ENCODE measurements at regions not wholly inside any gene's neighbourhood (a gene's known extent, or its start where the extent isn't known, plus 50 kb on each side); places are given as distances from the start of the nearest gene placed in this dataset.

- H3K36me3 ChIP-seq: no peaks in the 10 kb centered on the region
- no peaks in the 10 kb centered on the region for H3K27me3 ChIP-seq (ENCODE audit: low read depth)
- DNase-seq: no peak
- H3K4me3 ChIP-seq: no peak overlapping the region
- ATAC-seq: no peak
- no peak overlapping the region for H3K27ac ChIP-seq
- H3K4me1 ChIP-seq: peaks cover 42% of the 10 kb centered on the region
- no peaks in the 10 kb centered on the region for H3K9me3 ChIP-seq
- no peak for TF ChIP-seq CTCF (IDR thresholded peaks at IDR 0.05)
- intact Hi-C loops (cut with DNase I): no loop called here
These were observed 230.3 kb upstream of the IRF2BP2 start for GRCh38 chr1:234840253-234840652.

GRCh38 chr1:234839663-234840062, 229.7 kb upstream of the IRF2BP2 start:
- Histone ChIP-seq H3K4me1 (peaks cover 36% of the 10 kb centered on the region), H3K27ac (no peak overlapping the region), H3K27me3 (ENCODE audit: low read depth) (no peaks in the 10 kb centered on the region), H3K4me3 (no peak overlapping the region), H3K9me3 (no peaks in the 10 kb centered on the region), H3K36me3 (no peaks in the 10 kb centered on the region)
- intact Hi-C loops (cut with DNase I): no loop called here
- DNase-seq (no peak), ATAC-seq (no peak)
- TF ChIP-seq CTCF (IDR thresholded peaks at IDR 0.05): no peak

- Histone ChIP-seq H3K9me3 (no peaks in the 10 kb centered on the region), H3K4me1 (peaks cover 28% of the 10 kb centered on the region), H3K27me3 (ENCODE audit: low read depth) (no peaks in the 10 kb centered on the region), H3K36me3 (no peaks in the 10 kb centered on the region), H3K4me3 (no peak overlapping the region), H3K27ac (no peak overlapping the region)
- intact Hi-C loops (cut with DNase I): no loop called here
- ATAC-seq (no peak), DNase-seq (no peak)
- TF ChIP-seq CTCF (IDR thresholded peaks at IDR 0.05): no peak
These were observed 228.8 kb upstream of the IRF2BP2 start for GRCh38 chr1:234838820-234839219.

- no peak overlapping the region for H3K27ac ChIP-seq
- H3K4me3 ChIP-seq: no peak overlapping the region
- H3K4me1 ChIP-seq: peaks cover 23% of the 10 kb centered on the region
- H3K36me3 ChIP-seq: no peaks in the 10 kb centered on the region
- TF ChIP-seq CTCF (IDR thresholded peaks at IDR 0.05): no peak
- DNase-seq: no peak
- ATAC-seq: no peak
- no peaks in the 10 kb centered on the region for H3K27me3 ChIP-seq (ENCODE audit: low read depth)
- no peaks in the 10 kb centered on the region for H3K9me3 ChIP-seq
- intact Hi-C loops (cut with DNase I): no loop called here
These were observed 228.2 kb upstream of the IRF2BP2 start for GRCh38 chr1:234838182-234838581.

- no peak for DNase-seq
- intact Hi-C loops (cut with DNase I): no loop called here
- H3K4me1 ChIP-seq: peaks cover 18% of the 10 kb centered on the region
- no peak overlapping the region for H3K4me3 ChIP-seq
- ATAC-seq: no peak
- no peaks in the 10 kb centered on the region for H3K9me3 ChIP-seq
- no peaks in the 10 kb centered on the region for H3K27me3 ChIP-seq (ENCODE audit: low read depth)
- no peaks in the 10 kb centered on the region for H3K36me3 ChIP-seq
- no peak overlapping the region for H3K27ac ChIP-seq
- TF ChIP-seq CTCF (IDR thresholded peaks at IDR 0.05): no peak
These were observed 227.7 kb upstream of the IRF2BP2 start for GRCh38 chr1:234837713-234838112.

GRCh38 chr1:234836776-234837357, 226.9 kb upstream of the IRF2BP2 start:
- intact Hi-C loops (cut with DNase I): no loop called here
- ATAC-seq: no peak
- H3K4me3 ChIP-seq: no peak overlapping the region
- peaks cover 10% of the 10 kb centered on the region for H3K4me1 ChIP-seq
- no peaks in the 10 kb centered on the region for H3K27me3 ChIP-seq (ENCODE audit: low read depth)
- TF ChIP-seq CTCF (IDR thresholded peaks at IDR 0.05): no peak
- DNase-seq: no peak
- H3K27ac ChIP-seq: no peak overlapping the region
- H3K9me3 ChIP-seq: no peaks in the 10 kb centered on the region
- H3K36me3 ChIP-seq: no peaks in the 10 kb centered on the region
